Nephron progenitor cell (in vitro differentiated cells): ENCODE measurements at regions not wholly inside any gene's neighbourhood (a gene's known extent, or its start where the extent isn't known, plus 50 kb on each side); places are given as distances from the start of the nearest gene placed in this dataset.

Source experiments
- DNase-seq: peaks from one replicate; pipeline ENCODE4 v3.0.0; 2021
- H3K27ac Mint-ChIP-seq: 2 replicates; pipeline ENCODE4 v1.8.0; 2021; ENCODE audit warnings: mild to moderate bottlenecking, moderate library complexity, mixed read lengths
- H3K27me3 Mint-ChIP-seq: 2 replicates; pipeline ENCODE4 v1.8.0; 2021; ENCODE audit warnings: mild to moderate bottlenecking, low read depth, mixed read lengths; ENCODE audit not compliant: poor library complexity
- H3K36me3 Mint-ChIP-seq: 2 replicates; pipeline ENCODE4 v1.8.0; 2021; ENCODE audit warnings: low read depth, mixed read lengths
- H3K4me1 Mint-ChIP-seq: 2 replicates; pipeline ENCODE4 v1.8.0; 2021; ENCODE audit warnings: mixed read lengths
- H3K4me3 Mint-ChIP-seq: 2 replicates; pipeline ENCODE4 v1.8.0; 2021; ENCODE audit warnings: mild to moderate bottlenecking, moderate library complexity, mixed read lengths
- H3K9me3 Mint-ChIP-seq: 2 replicates; pipeline ENCODE4 v1.8.0; 2021; ENCODE audit warnings: mild to moderate bottlenecking, moderate library complexity, mixed read lengths
- TF ChIP-seq, protein P1 (sequence below): fragments of 200-600 bp; sonication (generic); IDR thresholded peaks from 2 replicates; pipeline ENCODE4 v1.5.0; 2021; ENCODE audit warnings: antibody characterized with exemption

DNA sequence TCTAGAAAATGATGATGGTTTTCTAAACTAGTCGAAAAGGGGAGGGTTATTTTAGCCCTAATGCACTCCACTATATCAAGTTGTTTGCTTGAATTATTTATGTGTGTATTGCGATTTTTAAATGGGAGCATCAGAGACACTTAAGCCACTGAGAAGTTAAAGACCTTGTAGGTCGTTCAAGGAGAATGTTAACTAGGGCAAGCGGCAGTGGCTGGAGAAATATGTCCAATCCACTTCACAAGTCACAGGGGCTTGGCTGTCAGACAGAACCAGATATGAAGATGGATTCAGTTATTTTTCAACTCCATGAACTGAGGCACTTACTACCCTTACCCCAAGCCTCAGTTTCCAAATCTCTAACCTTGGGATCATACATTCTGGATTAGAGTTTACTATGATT lies 702.0 kb downstream of the CDH11 start:
- H3K4me3 Mint-ChIP-seq, result no peak overlapping the region
- H3K27ac Mint-ChIP-seq, result no peak overlapping the region
- peaks cover 5% of the 10 kb centered on the region for H3K27me3 Mint-ChIP-seq
- H3K9me3 Mint-ChIP-seq, result peaks cover 8% of the 10 kb centered on the region
- H3K36me3 Mint-ChIP-seq, result no peaks in the 10 kb centered on the region
- H3K4me1 Mint-ChIP-seq, result no peaks in the 10 kb centered on the region
- DNase-seq, result no peak
- TF ChIP-seq, protein P1, sequence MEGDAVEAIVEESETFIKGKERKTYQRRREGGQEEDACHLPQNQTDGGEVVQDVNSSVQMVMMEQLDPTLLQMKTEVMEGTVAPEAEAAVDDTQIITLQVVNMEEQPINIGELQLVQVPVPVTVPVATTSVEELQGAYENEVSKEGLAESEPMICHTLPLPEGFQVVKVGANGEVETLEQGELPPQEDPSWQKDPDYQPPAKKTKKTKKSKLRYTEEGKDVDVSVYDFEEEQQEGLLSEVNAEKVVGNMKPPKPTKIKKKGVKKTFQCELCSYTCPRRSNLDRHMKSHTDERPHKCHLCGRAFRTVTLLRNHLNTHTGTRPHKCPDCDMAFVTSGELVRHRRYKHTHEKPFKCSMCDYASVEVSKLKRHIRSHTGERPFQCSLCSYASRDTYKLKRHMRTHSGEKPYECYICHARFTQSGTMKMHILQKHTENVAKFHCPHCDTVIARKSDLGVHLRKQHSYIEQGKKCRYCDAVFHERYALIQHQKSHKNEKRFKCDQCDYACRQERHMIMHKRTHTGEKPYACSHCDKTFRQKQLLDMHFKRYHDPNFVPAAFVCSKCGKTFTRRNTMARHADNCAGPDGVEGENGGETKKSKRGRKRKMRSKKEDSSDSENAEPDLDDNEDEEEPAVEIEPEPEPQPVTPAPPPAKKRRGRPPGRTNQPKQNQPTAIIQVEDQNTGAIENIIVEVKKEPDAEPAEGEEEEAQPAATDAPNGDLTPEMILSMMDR, result no peak

DNA sequence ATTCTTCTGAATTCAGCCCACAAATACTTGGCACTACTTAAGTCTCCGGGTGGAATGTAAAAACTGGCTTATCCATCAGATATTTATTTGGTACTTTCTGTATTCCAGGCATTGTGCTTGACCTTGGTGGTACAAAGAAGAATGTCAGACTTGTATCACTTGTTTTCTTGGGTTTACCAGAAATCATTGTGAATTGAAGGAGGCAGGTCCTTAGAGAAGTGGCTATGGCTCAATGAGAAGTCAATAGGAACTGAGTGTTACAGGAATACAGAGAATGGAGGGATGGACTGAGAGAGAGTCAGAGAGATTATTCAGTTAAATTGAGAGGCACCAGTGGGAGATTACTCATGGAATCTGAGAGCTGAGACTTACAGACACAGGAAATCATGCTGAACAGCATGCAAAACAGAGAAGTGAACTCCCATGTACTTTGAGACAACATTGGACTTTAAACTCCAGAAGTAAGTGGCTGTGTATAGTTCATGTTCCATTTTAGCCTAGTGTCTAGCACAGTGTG lies 704.1 kb downstream of the CDH11 start:
- no peak overlapping the region for H3K27ac Mint-ChIP-seq
- no peaks in the 10 kb centered on the region for H3K4me1 Mint-ChIP-seq
- H3K36me3 Mint-ChIP-seq, result no peaks in the 10 kb centered on the region
- H3K9me3 Mint-ChIP-seq, result peaks cover 8% of the 10 kb centered on the region
- TF ChIP-seq, protein P1, result no peak
- H3K27me3 Mint-ChIP-seq, result peaks cover 7% of the 10 kb centered on the region
- H3K4me3 Mint-ChIP-seq, result no peak overlapping the region
- DNase-seq, result no peak

DNA sequence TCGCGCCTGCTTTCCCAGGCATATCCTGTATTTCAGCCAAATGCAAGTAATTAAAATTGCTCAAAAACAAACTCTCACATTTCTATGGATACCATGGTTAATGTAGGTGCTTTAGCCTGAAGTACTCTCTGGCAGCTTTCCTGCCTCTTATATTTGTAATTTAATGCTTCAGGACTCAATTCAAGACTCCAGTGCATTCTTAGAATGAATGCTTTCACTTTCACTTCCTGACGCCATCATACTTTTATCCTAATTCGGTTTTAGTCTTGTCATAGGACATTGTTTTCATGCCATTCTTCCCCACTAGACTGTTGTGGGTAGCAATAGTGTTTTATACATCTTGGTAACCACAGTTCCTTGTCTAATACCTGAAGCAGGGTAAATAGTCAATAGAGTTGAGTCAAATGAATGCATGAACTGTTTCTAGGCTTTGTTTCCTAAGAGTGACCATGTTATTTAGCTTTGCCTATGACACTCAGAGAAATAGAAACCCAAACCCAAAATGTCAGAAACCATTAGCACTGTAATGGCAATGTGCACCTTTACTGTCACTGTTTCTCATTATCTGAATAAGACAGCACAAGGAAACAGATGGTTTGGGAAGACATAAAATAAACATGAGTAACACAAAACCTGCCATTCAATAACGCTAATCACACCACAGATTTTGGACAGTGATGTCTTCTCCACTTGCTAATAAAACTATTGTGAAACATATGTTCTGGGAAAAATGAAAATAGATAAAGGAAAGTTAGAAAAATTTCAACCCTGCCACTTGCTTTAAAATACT lies 705.5 kb downstream of the CDH11 start:
- H3K4me3 Mint-ChIP-seq, result no peak overlapping the region
- TF ChIP-seq, protein P1, result no peak
- H3K4me1 Mint-ChIP-seq, result no peaks in the 10 kb centered on the region
- H3K9me3 Mint-ChIP-seq, result peaks cover 1% of the 10 kb centered on the region
- H3K27ac Mint-ChIP-seq, result no peak overlapping the region
- H3K27me3 Mint-ChIP-seq, result peaks cover 7% of the 10 kb centered on the region
- no peaks in the 10 kb centered on the region for H3K36me3 Mint-ChIP-seq
- DNase-seq, result no peak

DNA sequence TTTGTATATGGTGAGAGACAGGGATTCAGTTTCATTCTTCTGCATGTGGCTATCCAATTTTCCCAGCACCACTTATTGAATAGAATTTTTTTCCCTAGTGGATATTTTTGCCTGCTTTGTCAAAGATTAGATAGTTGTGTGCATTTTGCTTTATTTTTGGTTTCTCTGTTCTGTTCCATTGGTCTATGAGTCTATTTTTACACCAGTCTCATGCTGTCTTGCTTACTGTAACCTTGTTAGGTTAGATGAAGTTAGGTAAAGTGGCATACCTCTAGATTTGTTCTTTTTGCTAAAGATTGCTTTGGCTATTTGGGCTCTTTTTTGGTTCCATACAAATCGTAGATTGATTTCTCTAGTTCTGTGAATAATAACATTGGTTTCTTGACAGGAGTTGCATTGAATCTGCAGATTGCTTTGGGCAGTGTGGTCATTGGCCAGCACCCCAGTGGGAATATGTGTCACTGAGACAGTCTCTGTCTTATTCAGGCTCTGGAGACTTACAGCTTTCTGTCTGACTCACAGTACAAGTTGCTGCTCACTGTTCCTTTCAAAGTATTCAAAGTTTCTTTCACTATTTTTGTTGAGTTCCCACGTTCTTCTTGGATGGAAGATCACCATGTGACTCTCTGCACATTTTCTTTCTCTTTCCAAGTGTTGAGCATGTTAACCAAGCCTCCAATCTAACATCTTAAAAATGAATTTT lies 709.1 kb downstream of the CDH11 start:
- no peak overlapping the region for H3K4me3 Mint-ChIP-seq
- no peak overlapping the region for H3K27ac Mint-ChIP-seq
- no peaks in the 10 kb centered on the region for H3K4me1 Mint-ChIP-seq
- TF ChIP-seq, protein P1, result no peak
- H3K9me3 Mint-ChIP-seq, result no peaks in the 10 kb centered on the region
- no peak for DNase-seq
- no peaks in the 10 kb centered on the region for H3K36me3 Mint-ChIP-seq
- H3K27me3 Mint-ChIP-seq, result peaks cover 11% of the 10 kb centered on the region

DNA sequence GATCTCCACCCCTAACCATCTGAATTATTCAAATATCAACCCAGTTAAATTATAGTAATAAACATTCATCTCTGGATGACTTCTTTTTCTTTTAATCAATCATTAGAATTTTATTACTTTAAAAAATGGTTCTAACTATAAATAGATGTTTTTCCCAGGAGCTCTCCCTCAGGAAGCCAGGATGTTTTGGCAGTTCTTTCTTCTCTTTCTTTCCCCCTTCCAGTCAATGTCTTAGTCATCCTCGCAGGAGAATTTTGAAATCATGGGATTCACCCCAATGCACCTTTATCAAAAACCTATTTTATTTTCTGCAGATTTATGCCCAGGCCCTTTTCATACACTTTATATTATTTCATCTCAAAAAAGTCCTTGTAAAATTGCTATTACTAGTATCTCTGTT lies 711.6 kb downstream of the CDH11 start:
- no peak for DNase-seq
- TF ChIP-seq, protein P1, result no peak
- Mint-ChIP-seq H3K4me3 (no peak overlapping the region), H3K36me3 (no peaks in the 10 kb centered on the region), H3K27ac (no peak overlapping the region), H3K4me1 (peaks cover 4% of the 10 kb centered on the region), H3K27me3 (peaks cover 14% of the 10 kb centered on the region), H3K9me3 (no peaks in the 10 kb centered on the region)
